Activated CD4-positive, CD25-positive, alpha-beta regulatory T cell treated with anti-CD3 and anti-CD28 coated beads, Interleukin-2, amount 50 U/mL, for 72 hours (primary cell): ENCODE measurements at regions not wholly inside any gene's neighbourhood (a gene's known extent, or its start where the extent isn't known, plus 50 kb on each side); places are given as distances from the start of the nearest gene placed in this dataset.
"Not testable (repeated sequence)": the region's sequence is repeated elsewhere in the genome, so short reads cannot be mapped to it uniquely, and the experiment has no call there.

Experiments used
- DNase-seq: peaks from one replicate; pipeline ENCODE4 v3.0.0; 2021

GRCh38 chr11:86166287-86166686, 78.3 kb upstream of the EED start:
- DNase-seq, result not testable (repeated sequence)

- no peak for DNase-seq
Observed at GRCh38 chr11:86164106-86164505, 80.4 kb upstream of the EED start.

- not testable (repeated sequence) for DNase-seq
Observed at GRCh38 chr11:86163221-86163876, 81.2 kb upstream of the EED start.

- DNase-seq, result no peak
Observed at GRCh38 chr11:86162239-86162638, 82.3 kb upstream of the EED start.

- DNase-seq, result no peak
Observed at GRCh38 chr11:86161837-86162236, 82.7 kb upstream of the EED start.

- no peak for DNase-seq
Observed at GRCh38 chr11:86161336-86161735, 83.2 kb upstream of the EED start.

GRCh38 chr11:86160541-86161149, 83.9 kb upstream of the EED start:
- DNase-seq, result no peak

- DNase-seq, result no peak
Observed at GRCh38 chr11:86159581-86159891, 85.0 kb upstream of the EED start.

- DNase-seq, result no peak
Observed at GRCh38 chr11:86158704-86159580, 85.6 kb upstream of the EED start.

- no peak for DNase-seq
Observed at GRCh38 chr11:86157797-86158378, 86.7 kb upstream of the EED start.

GRCh38 chr11:86156397-86156955, 87.6 kb upstream of the PICALM start:
- DNase-seq, result no peak

GRCh38 chr11:86155200-86155844, 86.4 kb upstream of the PICALM start:
- no peak for DNase-seq

- DNase-seq, result no peak
Observed at GRCh38 chr11:86153439-86153838, 84.6 kb upstream of the PICALM start.

- DNase-seq, result no peak
Observed at GRCh38 chr11:86152901-86153300, 84.0 kb upstream of the PICALM start.

GRCh38 chr11:86152006-86152862, 83.3 kb upstream of the PICALM start:
- no peak for DNase-seq

GRCh38 chr11:86151174-86152005, 82.5 kb upstream of the PICALM start:
- DNase-seq, result no peak

- DNase-seq, result no peak
Observed at GRCh38 chr11:86150847-86151173, 81.9 kb upstream of the PICALM start.

- no peak for DNase-seq
Observed at GRCh38 chr11:86149792-86150191, 80.9 kb upstream of the PICALM start.

GRCh38 chr11:86148345-86148747, 79.5 kb upstream of the PICALM start:
- no peak for DNase-seq

- no peak for DNase-seq
Observed at GRCh38 chr11:86147004-86147403, 78.1 kb upstream of the PICALM start.
